AG04450 (cell line): ENCODE measurements at regions not wholly inside any gene's neighbourhood (a gene's known extent, or its start where the extent isn't known, plus 50 kb on each side); places are given as distances from the start of the nearest gene placed in this dataset.

Source experiments
- CTCF ChIA-PET: fragments of 300-600, 350-600 bp; formaldehyde crosslinking; extraction: SDS; loops from one replicate; lab custom pipeline; 2022; ENCODE audit warnings: antibody characterized with exemption, inconsistent platforms; lab: Charles Lee
- POLR2A ChIA-PET: fragments of 350-600 bp; formaldehyde crosslinking; extraction: SDS; loops from one replicate; lab custom pipeline; 2021; ENCODE audit warnings: antibody characterized with exemption, inconsistent platforms; lab: Yijun Ruan, JAX
- DNase-seq: peaks from one replicate; pipeline ENCODE4 v3.0.0-alpha.2; 2011; ENCODE audit warnings: low read depth, low spot score
- H3K27ac ChIP-seq: one replicate; pipeline ENCODE4 v1.5.1; 2012; ENCODE audit warnings: low read depth, low read length, control low read depth
- H3K27me3 ChIP-seq: one replicate; pipeline ENCODE4 v1.6.0; 2012; ENCODE audit warnings: low read length; ENCODE audit not compliant: control insufficient read depth, insufficient read depth
- H3K4me3 ChIP-seq: 2 replicates; pipeline ENCODE4 v1.5.1; 2011; ENCODE audit warnings: mild to moderate bottlenecking, low read depth, low read length, control low read depth
- H3K9me3 ChIP-seq: 2 replicates; pipeline ENCODE4 v1.5.1; 2012; ENCODE audit warnings: low read length; ENCODE audit not compliant: control insufficient read depth, insufficient read depth
- TF ChIP-seq, protein P1 (sequence below): IDR thresholded peaks from 2 replicates; pipeline ENCODE4 v1.5.1; 2011; ENCODE audit warnings: low read depth, low read length, control low read depth, inconsistent platforms

GRCh38 chr18:45357686-45358470 is 257.4 kb upstream of the SLC14A2 start:
- H3K27me3 ChIP-seq = peaks cover 2% of the 10 kb centered on the region
- TF ChIP-seq, protein P1, sequence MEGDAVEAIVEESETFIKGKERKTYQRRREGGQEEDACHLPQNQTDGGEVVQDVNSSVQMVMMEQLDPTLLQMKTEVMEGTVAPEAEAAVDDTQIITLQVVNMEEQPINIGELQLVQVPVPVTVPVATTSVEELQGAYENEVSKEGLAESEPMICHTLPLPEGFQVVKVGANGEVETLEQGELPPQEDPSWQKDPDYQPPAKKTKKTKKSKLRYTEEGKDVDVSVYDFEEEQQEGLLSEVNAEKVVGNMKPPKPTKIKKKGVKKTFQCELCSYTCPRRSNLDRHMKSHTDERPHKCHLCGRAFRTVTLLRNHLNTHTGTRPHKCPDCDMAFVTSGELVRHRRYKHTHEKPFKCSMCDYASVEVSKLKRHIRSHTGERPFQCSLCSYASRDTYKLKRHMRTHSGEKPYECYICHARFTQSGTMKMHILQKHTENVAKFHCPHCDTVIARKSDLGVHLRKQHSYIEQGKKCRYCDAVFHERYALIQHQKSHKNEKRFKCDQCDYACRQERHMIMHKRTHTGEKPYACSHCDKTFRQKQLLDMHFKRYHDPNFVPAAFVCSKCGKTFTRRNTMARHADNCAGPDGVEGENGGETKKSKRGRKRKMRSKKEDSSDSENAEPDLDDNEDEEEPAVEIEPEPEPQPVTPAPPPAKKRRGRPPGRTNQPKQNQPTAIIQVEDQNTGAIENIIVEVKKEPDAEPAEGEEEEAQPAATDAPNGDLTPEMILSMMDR = no peak
- no peak overlapping the region for H3K27ac ChIP-seq
- POLR2A ChIA-PET = no interaction called here
- DNase-seq = no peak
- no peaks in the 10 kb centered on the region for H3K9me3 ChIP-seq
- no peak overlapping the region for H3K4me3 ChIP-seq
- CTCF ChIA-PET = interaction anchor here (0.7 kb wide), 1 partner anchor 1327 kb away, joined by 7 read pairs; no protein-coding TSS in a partner anchor

GRCh38 chr18:45359275-45360009 is 255.8 kb upstream of the SLC14A2 start:
- H3K4me3 ChIP-seq = no peak overlapping the region
- no peaks in the 10 kb centered on the region for H3K9me3 ChIP-seq
- CTCF ChIA-PET = interaction anchor here (0.9 to 1.4 kb wide), 2 partner anchors 25 to 84 kb away, joined by 3 read pairs; no protein-coding TSS in a partner anchor
- no peak for DNase-seq
- POLR2A ChIA-PET = no interaction called here
- TF ChIP-seq, protein P1 = no peak
- peaks cover 2% of the 10 kb centered on the region for H3K27me3 ChIP-seq
- no peak overlapping the region for H3K27ac ChIP-seq

GRCh38 chr18:45361125-45361851 is 254.0 kb upstream of the SLC14A2 start:
- H3K9me3 ChIP-seq = no peaks in the 10 kb centered on the region
- no peak overlapping the region for H3K27ac ChIP-seq
- CTCF ChIA-PET = interaction anchor here (1.4 kb wide), 1 partner anchor 23 kb away, joined by 3 read pairs; no protein-coding TSS in a partner anchor
- no peak for DNase-seq
- POLR2A ChIA-PET = no interaction called here
- TF ChIP-seq, protein P1 = no peak
- no peak overlapping the region for H3K4me3 ChIP-seq
- H3K27me3 ChIP-seq = peaks cover 2% of the 10 kb centered on the region

GRCh38 chr18:45363196-45363595 is 252.1 kb upstream of the SLC14A2 start:
- H3K27me3 ChIP-seq = peaks cover 2% of the 10 kb centered on the region
- H3K27ac ChIP-seq = no peak overlapping the region
- DNase-seq = no peak
- no peaks in the 10 kb centered on the region for H3K9me3 ChIP-seq
- TF ChIP-seq, protein P1 = no peak
- ChIA-PET POLR2A (no interaction called here), CTCF (no interaction called here)
- H3K4me3 ChIP-seq = no peak overlapping the region
